ENCODE measurements at regions not wholly inside any gene's neighbourhood (a gene's known extent, or its start where the extent isn't known, plus 50 kb on each side); places are given as distances from the start of the nearest gene placed in this dataset.

DNA sequence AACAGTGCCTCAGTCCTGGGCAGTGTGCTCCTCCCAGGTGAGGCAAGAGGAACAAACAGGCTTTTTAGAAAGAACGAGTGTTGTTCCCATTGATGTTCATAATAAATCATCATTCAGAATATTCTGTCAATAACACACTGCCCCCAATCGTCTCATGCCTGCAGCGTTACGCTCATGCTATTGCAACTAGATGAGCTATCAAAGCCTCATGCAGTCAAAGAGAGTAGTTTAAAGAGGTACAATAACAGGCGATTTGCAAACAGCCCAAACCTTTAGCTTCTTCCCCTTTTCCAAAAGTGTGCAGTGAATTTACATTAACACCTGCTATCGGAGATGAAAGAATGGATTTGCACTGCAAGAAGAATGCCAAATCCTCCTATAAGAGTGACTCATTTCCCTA lies 1164.7 kb upstream of the MAP3K7 start:
- Histone ChIP-seq H3K4me3 (ENCODE audit: low read length) (no peak overlapping the region), H3K27me3 (ENCODE audit: insufficient read depth, low read length) (no peaks in the 10 kb centered on the region), H3K4me1 (ENCODE audit: insufficient read depth, low read length) (no peaks in the 10 kb centered on the region), H3K36me3 (ENCODE audit: insufficient read depth, low read length) (no peaks in the 10 kb centered on the region), H2AFZ (ENCODE audit: low read depth, low read length) (no peak overlapping the region), H3K9me3 (ENCODE audit: low read length) (no peaks in the 10 kb centered on the region)

DNA sequence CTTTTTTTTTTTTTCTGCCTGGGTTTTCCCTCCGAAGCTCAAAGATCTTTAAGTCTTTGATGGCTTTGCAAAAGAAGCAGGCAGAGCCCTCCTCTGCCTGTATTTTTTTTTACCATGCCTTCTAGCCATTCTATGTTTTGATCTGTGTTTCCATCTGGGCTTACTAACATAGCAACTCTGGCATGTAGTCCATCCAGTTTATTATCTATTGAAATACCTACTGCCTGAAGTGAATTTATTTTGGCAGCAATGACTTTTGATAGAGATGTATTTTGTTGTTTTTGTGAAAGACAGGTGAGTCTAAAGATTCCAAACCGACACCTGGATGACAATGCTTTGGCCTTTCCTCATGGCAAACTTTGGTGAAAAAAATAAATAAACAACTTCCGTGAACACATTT lies 1157.7 kb upstream of the MAP3K7 start:
- Histone ChIP-seq H3K4me1 (ENCODE audit: insufficient read depth, low read length) (peaks cover 3% of the 10 kb centered on the region), H3K9me3 (ENCODE audit: low read length) (no peaks in the 10 kb centered on the region), H2AFZ (ENCODE audit: low read depth, low read length) (no peak overlapping the region), H3K36me3 (ENCODE audit: insufficient read depth, low read length) (no peaks in the 10 kb centered on the region), H3K4me3 (ENCODE audit: low read length) (no peak overlapping the region), H3K27me3 (ENCODE audit: insufficient read depth, low read length) (no peaks in the 10 kb centered on the region)

DNA sequence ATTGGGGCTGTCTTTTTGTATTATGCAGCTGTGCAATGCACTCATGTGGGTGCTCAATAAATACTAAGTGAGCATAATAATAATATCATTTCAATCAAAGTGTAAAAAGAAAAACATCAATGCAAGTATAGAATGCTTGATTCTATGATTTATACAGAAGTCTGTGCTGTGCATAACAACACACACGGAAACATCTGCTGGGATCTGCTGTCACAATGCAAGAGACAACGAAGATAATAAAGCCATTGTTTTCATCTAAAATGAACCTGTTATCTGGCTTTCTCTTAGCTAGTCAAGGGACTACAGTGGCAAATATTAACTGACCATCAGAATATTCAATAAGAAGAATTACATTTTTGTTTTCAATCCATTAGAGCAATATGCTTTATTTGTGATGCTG lies 1156.9 kb upstream of the MAP3K7 start:
- Histone ChIP-seq H3K9me3 (ENCODE audit: low read length) (no peaks in the 10 kb centered on the region), H3K36me3 (ENCODE audit: insufficient read depth, low read length) (no peaks in the 10 kb centered on the region), H3K4me1 (ENCODE audit: insufficient read depth, low read length) (peaks cover 3% of the 10 kb centered on the region), H2AFZ (ENCODE audit: low read depth, low read length) (no peak overlapping the region), H3K4me3 (ENCODE audit: low read length) (no peak overlapping the region), H3K27me3 (ENCODE audit: insufficient read depth, low read length) (no peaks in the 10 kb centered on the region)

DNA sequence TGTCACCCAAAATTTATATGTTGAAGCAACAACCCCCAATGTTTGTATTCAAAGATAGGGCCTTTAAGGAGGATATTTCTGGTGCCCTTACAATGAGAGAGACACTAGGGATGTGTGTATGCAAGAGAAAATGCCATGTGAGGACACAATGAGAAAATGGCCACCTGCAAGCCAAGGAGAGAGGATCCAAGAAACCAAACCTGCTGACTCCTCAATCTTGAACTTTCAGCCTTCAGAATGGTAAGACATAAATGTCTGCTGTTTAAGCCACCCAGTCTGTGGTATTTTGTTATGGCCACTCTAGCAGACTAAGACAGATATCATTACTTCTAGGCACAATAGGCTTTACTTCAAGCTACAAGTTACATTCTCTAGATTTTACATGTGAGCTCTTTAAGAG lies 1145.1 kb upstream of the MAP3K7 start:
- H3K4me3 ChIP-seq (ENCODE audit: low read length) = no peak overlapping the region
- H3K36me3 ChIP-seq (ENCODE audit: insufficient read depth, low read length) = no peaks in the 10 kb centered on the region
- H2AFZ ChIP-seq (ENCODE audit: low read depth, low read length) = no peak overlapping the region
- no peaks in the 10 kb centered on the region for H3K27me3 ChIP-seq (ENCODE audit: insufficient read depth, low read length)
- H3K4me1 ChIP-seq (ENCODE audit: insufficient read depth, low read length) = no peaks in the 10 kb centered on the region
- no peaks in the 10 kb centered on the region for H3K9me3 ChIP-seq (ENCODE audit: low read length)

DNA sequence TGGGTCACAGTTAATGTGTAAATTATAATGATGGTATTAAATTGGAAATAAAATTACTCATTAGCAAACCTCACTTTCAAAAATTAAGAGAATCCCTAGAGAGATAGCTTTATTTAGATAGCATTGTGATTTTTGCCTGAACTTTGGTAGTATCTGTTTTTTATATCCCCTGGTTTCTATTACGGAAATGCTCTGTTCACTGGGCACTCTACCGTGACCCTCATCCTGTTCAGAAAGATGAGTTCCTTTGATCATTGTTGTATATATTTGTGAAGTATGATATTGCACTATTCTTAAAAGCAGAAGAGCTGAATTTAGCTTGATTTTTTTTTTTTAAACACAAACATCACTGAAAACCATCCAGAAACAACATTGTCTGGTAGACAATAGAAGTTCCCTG lies 1143.8 kb upstream of the MAP3K7 start:
- Histone ChIP-seq H3K4me3 (ENCODE audit: low read length) (no peak overlapping the region), H3K36me3 (ENCODE audit: insufficient read depth, low read length) (no peaks in the 10 kb centered on the region), H3K9me3 (ENCODE audit: low read length) (no peaks in the 10 kb centered on the region), H2AFZ (ENCODE audit: low read depth, low read length) (no peak overlapping the region), H3K27me3 (ENCODE audit: insufficient read depth, low read length) (no peaks in the 10 kb centered on the region), H3K4me1 (ENCODE audit: insufficient read depth, low read length) (no peaks in the 10 kb centered on the region)

DNA sequence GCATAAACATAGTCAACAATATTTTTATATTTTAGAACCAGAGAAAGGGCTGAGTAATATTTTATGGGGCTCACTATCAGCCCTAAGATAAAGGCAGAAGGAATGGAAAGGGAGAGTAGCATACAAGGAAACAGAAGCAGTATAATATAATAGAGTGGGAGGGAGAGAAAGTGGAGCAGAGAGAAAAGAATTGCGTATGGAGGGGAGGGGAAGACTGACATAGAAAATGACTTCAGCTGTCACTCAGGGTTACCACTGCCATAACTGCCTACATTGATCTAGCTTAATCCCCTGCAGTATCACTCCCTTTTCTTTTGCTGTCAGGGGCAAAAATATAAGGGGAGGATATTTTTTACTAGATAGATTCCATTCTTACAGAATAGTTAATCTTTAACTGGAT lies 1133.5 kb upstream of the MAP3K7 start:
- Histone ChIP-seq H3K9me3 (ENCODE audit: low read length) (no peaks in the 10 kb centered on the region), H2AFZ (ENCODE audit: low read depth, low read length) (no peak overlapping the region), H3K36me3 (ENCODE audit: insufficient read depth, low read length) (no peaks in the 10 kb centered on the region), H3K4me1 (ENCODE audit: insufficient read depth, low read length) (peaks cover 6% of the 10 kb centered on the region), H3K27me3 (ENCODE audit: insufficient read depth, low read length) (no peaks in the 10 kb centered on the region), H3K4me3 (ENCODE audit: low read length) (no peak overlapping the region)

DNA sequence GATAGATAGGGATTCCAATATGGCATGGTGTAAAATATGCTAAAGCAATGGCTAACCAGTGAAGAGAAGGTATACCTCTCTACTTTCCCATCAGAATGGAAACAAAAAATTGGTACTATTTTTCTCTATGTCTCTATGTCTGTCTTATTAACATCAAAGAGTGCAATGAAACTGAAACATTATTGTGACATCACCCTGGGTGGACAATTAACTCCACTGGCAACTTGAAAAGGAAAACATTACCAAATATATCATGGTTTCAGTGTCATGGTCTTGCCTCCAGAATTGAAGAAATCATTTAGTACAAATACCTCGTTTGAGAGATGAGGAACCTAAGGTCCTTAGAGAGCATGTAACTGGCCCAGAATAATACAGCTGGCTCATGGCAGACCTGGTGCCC lies 1132.5 kb upstream of the MAP3K7 start:
- Histone ChIP-seq H3K9me3 (ENCODE audit: low read length) (no peaks in the 10 kb centered on the region), H3K4me1 (ENCODE audit: insufficient read depth, low read length) (peaks cover 6% of the 10 kb centered on the region), H3K4me3 (ENCODE audit: low read length) (no peak overlapping the region), H2AFZ (ENCODE audit: low read depth, low read length) (no peak overlapping the region), H3K36me3 (ENCODE audit: insufficient read depth, low read length) (no peaks in the 10 kb centered on the region), H3K27me3 (ENCODE audit: insufficient read depth, low read length) (no peaks in the 10 kb centered on the region)

DNA sequence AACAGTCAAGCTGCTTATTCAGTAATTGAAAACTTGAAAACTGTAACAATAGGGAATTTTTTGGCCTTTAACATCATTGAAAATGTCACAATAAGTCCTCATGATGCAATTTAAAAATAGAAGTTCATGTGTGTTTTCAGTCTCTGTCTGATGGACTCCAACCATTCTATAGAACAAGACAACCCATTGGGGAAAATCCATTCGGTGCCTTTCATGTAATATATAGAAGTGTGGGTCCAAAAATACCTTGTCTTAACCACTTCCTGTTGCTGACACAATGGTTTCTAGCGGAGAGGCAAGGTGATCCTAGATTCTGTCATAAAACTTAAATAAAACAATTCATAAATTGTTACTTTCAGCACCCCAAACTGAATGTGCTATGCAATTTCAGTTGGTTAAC lies 1131.3 kb upstream of the MAP3K7 start:
- Histone ChIP-seq H3K4me3 (ENCODE audit: low read length) (no peak overlapping the region), H3K36me3 (ENCODE audit: insufficient read depth, low read length) (no peaks in the 10 kb centered on the region), H3K27me3 (ENCODE audit: insufficient read depth, low read length) (no peaks in the 10 kb centered on the region), H3K9me3 (ENCODE audit: low read length) (no peaks in the 10 kb centered on the region), H3K4me1 (ENCODE audit: insufficient read depth, low read length) (peaks cover 6% of the 10 kb centered on the region), H2AFZ (ENCODE audit: low read depth, low read length) (no peak overlapping the region)

DNA sequence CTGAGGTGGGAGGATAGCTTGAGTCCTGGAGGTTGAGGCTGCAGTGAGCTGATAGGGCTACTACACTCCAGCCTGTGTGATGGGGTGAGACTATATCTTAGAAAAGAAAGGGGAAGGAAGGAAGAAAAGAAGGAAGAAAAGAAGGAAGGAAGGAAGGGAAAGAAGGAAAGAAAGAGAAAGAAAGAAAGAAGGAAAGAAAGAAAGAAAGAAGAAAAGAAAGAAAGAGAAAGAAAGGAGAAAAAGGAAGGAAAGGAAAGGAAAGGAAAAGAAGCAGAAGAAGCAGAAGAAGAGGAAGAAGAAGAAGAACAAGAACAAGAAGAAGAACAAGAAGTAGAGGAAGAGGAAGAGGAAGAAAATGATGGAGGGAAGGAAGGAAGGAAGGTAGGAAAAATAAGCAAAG lies 1130.2 kb upstream of the MAP3K7 start:
- H3K36me3 ChIP-seq (ENCODE audit: insufficient read depth, low read length) = no peaks in the 10 kb centered on the region
- no peak overlapping the region for H2AFZ ChIP-seq (ENCODE audit: low read depth, low read length)
- H3K9me3 ChIP-seq (ENCODE audit: low read length) = no peaks in the 10 kb centered on the region

DNA sequence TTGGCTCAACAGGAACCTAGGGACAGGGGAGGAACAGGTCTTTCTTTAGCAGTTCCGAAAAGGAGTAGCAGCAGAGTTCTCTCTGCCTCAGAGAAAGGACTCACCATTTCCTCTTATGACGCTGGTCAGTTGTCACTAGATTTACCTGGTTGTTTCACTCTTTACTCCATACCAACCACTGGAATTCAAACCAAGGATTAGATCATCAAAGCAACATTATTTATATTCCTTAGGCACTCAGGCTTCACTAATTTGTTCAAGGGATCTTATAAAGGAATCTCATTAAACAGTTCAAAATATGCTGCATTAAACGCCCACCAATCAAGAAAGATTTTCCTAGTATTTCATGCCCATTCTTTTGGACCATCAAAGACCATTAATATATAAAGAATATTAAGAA lies 1129.5 kb upstream of the MAP3K7 start:
- H3K4me3 ChIP-seq (ENCODE audit: low read length) = no peak overlapping the region
- peaks cover 6% of the 10 kb centered on the region for H3K4me1 ChIP-seq (ENCODE audit: insufficient read depth, low read length)

More for the DNA sequence above, 1130.2 kb upstream of the MAP3K7 start:
- H3K4me3 ChIP-seq (ENCODE audit: low read length) = no peak overlapping the region
- H3K4me1 ChIP-seq (ENCODE audit: insufficient read depth, low read length) = peaks cover 6% of the 10 kb centered on the region
- no peaks in the 10 kb centered on the region for H3K27me3 ChIP-seq (ENCODE audit: insufficient read depth, low read length)

DNA sequence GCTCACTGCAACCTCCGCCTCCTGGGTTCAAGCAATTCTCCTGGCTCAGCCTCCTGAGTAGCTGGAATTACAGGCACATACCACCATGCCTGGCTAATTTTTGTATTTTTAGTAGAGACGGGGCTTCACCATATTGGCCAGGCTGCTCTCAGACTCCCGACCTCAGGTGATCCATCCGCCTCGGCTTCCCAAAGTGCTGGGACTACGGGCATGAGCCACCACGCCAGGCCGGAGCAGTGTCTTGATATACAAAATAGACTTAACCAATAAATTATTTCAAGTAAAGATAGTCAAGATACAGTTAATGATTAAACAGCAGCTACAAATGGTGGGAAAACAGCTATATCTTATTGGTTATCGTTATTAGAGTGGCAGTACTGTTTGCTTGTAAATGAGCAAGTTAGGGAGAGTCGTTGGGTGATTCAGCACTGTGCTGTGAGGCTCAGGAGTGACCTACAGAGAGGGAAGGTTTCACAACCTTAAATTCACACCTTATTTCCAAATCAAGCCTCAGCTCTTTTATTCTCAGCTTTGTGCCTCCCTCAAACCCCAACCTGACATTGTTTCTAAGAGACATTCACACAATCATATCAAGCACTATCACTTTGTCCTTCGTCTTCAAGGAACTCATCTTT lies 1128.4 kb upstream of the MAP3K7 start:
- Histone ChIP-seq H3K27me3 (ENCODE audit: insufficient read depth, low read length) (no peaks in the 10 kb centered on the region), H2AFZ (ENCODE audit: low read depth, low read length) (no peak overlapping the region), H3K36me3 (ENCODE audit: insufficient read depth, low read length) (no peaks in the 10 kb centered on the region), H3K4me3 (ENCODE audit: low read length) (no peak overlapping the region), H3K9me3 (ENCODE audit: low read length) (no peaks in the 10 kb centered on the region), H3K4me1 (ENCODE audit: insufficient read depth, low read length) (peaks cover under 1% of the 10 kb centered on the region)

More for the DNA sequence above, 1129.5 kb upstream of the MAP3K7 start:
- no peaks in the 10 kb centered on the region for H3K36me3 ChIP-seq (ENCODE audit: insufficient read depth, low read length)
- no peaks in the 10 kb centered on the region for H3K9me3 ChIP-seq (ENCODE audit: low read length)
- no peak overlapping the region for H2AFZ ChIP-seq (ENCODE audit: low read depth, low read length)
- no peaks in the 10 kb centered on the region for H3K27me3 ChIP-seq (ENCODE audit: insufficient read depth, low read length)

DNA sequence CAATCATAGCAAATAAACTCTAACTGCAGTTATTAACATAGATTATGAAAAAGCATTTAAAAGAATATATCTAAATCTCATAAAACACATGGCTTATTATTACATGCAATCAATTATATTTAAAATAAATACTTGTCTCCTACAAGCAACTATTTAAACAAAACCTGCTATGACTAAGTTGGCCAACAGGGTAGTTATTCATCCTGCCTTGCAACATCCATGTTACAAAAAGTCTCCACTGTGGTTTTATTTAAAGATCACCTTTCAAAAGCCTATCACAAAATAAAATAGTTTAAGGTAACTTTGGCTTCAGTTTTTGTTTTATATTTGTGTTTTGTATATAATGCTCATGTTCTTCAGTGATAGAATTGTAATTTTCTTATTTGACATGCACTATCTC lies 1127.0 kb upstream of the MAP3K7 start:
- no peaks in the 10 kb centered on the region for H3K4me1 ChIP-seq (ENCODE audit: insufficient read depth, low read length)
- no peak overlapping the region for H3K4me3 ChIP-seq (ENCODE audit: low read length)
- no peaks in the 10 kb centered on the region for H3K27me3 ChIP-seq (ENCODE audit: insufficient read depth, low read length)
- H3K36me3 ChIP-seq (ENCODE audit: insufficient read depth, low read length) = no peaks in the 10 kb centered on the region
- H2AFZ ChIP-seq (ENCODE audit: low read depth, low read length) = no peak overlapping the region
- no peaks in the 10 kb centered on the region for H3K9me3 ChIP-seq (ENCODE audit: low read length)

DNA sequence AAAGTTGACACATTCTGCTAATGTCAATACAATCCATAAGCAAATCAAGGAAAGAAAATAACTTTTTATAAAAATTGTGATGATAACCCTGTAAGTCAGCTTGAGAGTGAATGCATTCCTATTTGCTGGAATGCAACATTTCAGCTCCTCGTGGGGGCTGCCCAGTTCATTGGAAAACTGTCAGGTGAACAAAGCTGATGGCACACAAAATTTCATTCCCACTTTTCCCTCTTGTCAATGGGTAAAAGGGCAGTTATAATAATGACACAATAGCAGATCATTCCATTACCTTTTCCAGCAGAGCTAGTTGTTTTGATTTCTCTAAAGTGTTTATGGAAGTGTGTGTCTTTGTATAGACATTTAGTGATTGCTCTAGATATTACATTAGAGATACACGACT lies 1124.6 kb upstream of the MAP3K7 start:
- no peaks in the 10 kb centered on the region for H3K4me1 ChIP-seq (ENCODE audit: insufficient read depth, low read length)
- no peaks in the 10 kb centered on the region for H3K9me3 ChIP-seq (ENCODE audit: low read length)
- H3K36me3 ChIP-seq (ENCODE audit: insufficient read depth, low read length) = no peaks in the 10 kb centered on the region

DNA sequence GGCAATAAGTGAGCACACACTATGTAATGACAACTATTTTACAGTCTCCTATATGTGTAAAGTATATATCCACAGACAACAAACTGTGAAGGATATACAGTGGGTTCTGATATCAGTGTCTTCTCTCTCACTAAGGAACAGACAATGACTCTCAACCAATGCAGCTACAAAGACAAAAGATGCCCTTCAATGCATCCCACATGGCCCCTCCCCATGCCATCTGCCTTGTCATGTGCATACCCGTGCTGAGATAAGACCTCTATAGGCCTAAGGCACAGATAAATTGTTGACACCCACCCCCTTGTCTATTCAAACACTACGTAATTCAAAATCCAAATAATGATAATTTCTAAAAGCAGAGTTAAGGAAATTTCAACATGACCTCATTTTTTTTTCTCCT lies 1123.5 kb upstream of the MAP3K7 start:
- Histone ChIP-seq H3K27me3 (ENCODE audit: insufficient read depth, low read length) (no peaks in the 10 kb centered on the region), H3K9me3 (ENCODE audit: low read length) (no peaks in the 10 kb centered on the region), H2AFZ (ENCODE audit: low read depth, low read length) (no peak overlapping the region), H3K4me1 (ENCODE audit: insufficient read depth, low read length) (no peaks in the 10 kb centered on the region), H3K36me3 (ENCODE audit: insufficient read depth, low read length) (no peaks in the 10 kb centered on the region), H3K4me3 (ENCODE audit: low read length) (no peak overlapping the region)

More for the DNA sequence above, 1124.6 kb upstream of the MAP3K7 start:
- no peak overlapping the region for H2AFZ ChIP-seq (ENCODE audit: low read depth, low read length)
- no peak overlapping the region for H3K4me3 ChIP-seq (ENCODE audit: low read length)
- no peaks in the 10 kb centered on the region for H3K27me3 ChIP-seq (ENCODE audit: insufficient read depth, low read length)

Measured in neuron (in vitro differentiated cells).